Right lobe of liver (tissue), 6 donors: ENCODE measurements at regions not wholly inside any gene's neighbourhood (a gene's known extent, or its start where the extent isn't known, plus 50 kb on each side); places are given as distances from the start of the nearest gene placed in this dataset.
"Not testable (repeated sequence)": the region's sequence is repeated elsewhere in the genome, so short reads cannot be mapped to it uniquely, and the experiment has no call there.

Source experiments
- ATAC-seq, 4 donors: fragments of 200-7000 bp; cut with Tn5 transposase; one replicate each; pipeline ENCODE4 v1.9.1; 2020; ENCODE audit warnings: mild to moderate bottlenecking in 4 of 4, moderate library complexity in 4 of 4
- DNase-seq, 3 donors: peaks; one replicate each; pipeline ENCODE4 v3.0.0-alpha.2; 2020
- H3K27ac ChIP-seq, 3 donors: fragments of 200-600 bp; one replicate each; pipeline ENCODE4 v1.8.0; 2022
- H3K27me3 ChIP-seq, 2 donors: fragments of 200-600 bp; one replicate each; pipeline ENCODE4 v1.8.0; 2022
- H3K36me3 ChIP-seq, 4 donors: fragments of 200-600 bp; sonication (generic) in 1 of 4; one replicate each; pipeline versions ENCODE4 v1.5.1 to v1.8.0; 2017 to 2022; ENCODE audit warnings: control low read depth in 1 of 4
- H3K4me1 ChIP-seq, 4 donors: fragments of 200-600 bp; sonication (generic) in 1 of 4; one replicate each; pipeline versions ENCODE4 v1.5.1 to v1.8.0; 2017 to 2022; ENCODE audit warnings: control low read depth in 1 of 4
- H3K4me3 ChIP-seq, 3 donors: fragments of 200-600 bp; one replicate each; pipeline ENCODE4 v1.8.0; 2022
- H3K9me3 ChIP-seq, 4 donors: fragments of 200-600 bp; sonication (generic) in 1 of 4; one replicate each; pipeline versions ENCODE4 v1.5.1 to v1.8.0; 2017 to 2022; ENCODE audit warnings: control low read depth in 1 of 4
- CTCF ChIP-seq, 4 donors: fragments of 200-600 bp in 3 of 4; fragments of 450-650 bp in 1 of 4; IDR thresholded peaks; one replicate each; pipeline versions ENCODE4 v1.5.1 to v1.8.0; 2016 to 2022; ENCODE audit warnings: antibody characterized with exemption in 4 of 4, mild to moderate bottlenecking in 2 of 4
- POLR2A ChIP-seq: fragments of 450-650 bp; IDR thresholded peaks from one replicate; pipeline ENCODE4 v1.6.1; 2017; ENCODE audit warnings: antibody characterized with exemption, mild to moderate bottlenecking
- WGBS: methylation state at CpG from one replicate; pipeline ENCODE4 v1.1.6; 2018; ENCODE audit warnings: low coverage, low lambda C conversion rate; ENCODE audit not compliant: insufficient coverage; ENCODE audit errors: missing lambda C conversion rate; 5-methylcytosine and 5-hydroxymethylcytosine counted together
- intact Hi-C, 2 donors: fragments of 100-400 bp; cut with DNase I; formaldehyde crosslinking; loops; one replicate each; pipeline versions ENCODE4 v1.11.2 to v1.14.1; 2022
- donor health status: DM: no; HTN: yes; CAD: no.
- donor health status: DM: no; HTN: no; CAD: no.
- donor health status: DM: no; HTN: no; CAD: no.
- donor health status: DM: no; HTN: yes; CAD: no.
- donor health status: DM: no; HTN: yes; CAD: no.

DNA sequence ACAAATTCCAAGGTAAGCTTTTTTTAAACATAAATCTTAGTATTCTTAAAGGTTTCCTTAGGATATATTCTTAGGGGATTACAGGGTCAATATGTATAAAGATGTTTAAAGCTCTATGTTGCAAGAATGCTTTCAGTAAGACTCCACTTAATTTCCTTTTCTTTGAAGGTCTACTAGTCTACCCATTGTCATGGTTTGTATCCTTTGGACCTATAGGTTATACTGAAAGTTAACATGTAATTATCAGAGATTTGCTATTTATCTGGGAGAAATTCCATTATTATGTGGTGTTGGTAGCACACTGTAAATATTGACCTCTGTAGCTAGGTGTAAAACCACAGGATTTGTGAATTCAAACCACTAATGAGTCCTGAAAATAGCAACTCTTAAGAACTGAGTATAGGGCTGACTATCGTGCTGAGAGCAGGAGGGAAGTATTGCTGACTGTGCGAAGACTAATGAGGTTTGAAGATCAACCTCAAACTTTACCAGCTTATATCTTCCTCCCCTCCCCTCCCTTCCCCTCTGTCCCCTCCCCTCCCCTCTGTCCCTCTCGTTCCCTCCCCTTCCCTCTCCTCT, 85.6 kb downstream of the GADD45G start:
- TF ChIP-seq POLR2A = no peak
- TF ChIP-seq CTCF (IDR thresholded peaks at IDR 0.05) = no peak
- intact Hi-C loops = no loop called here
- Histone ChIP-seq H3K4me1 (peaks cover 0 to 18% (median 8%) of the 10 kb centered on the region in 4 donors), H3K36me3 (no peaks in the 10 kb centered on the region), H3K9me3 (no peaks in the 10 kb centered on the region), H3K27me3 (no peaks in the 10 kb centered on the region), H3K27ac (no peak overlapping the region), H3K4me3 (no peak overlapping the region)
- WGBS = 74% methylated on average over 3 of the region's 3 CpGs
- ATAC-seq = no peak
- no peak for DNase-seq

GRCh38 chr9:89695441-89695891, 90.7 kb downstream of the GADD45G start:
- no peak overlapping the region for H3K4me3 ChIP-seq
- H3K4me1 ChIP-seq = peaks cover 0 to 48% (median 26%) of the 10 kb centered on the region in 4 donors
- no peaks in the 10 kb centered on the region for H3K9me3 ChIP-seq
- intact Hi-C loops = no loop called here
- TF ChIP-seq POLR2A (no peak), CTCF (IDR thresholded peaks at IDR 0.05) (no peak)
- no peak for ATAC-seq
- 100% methylated on average over 1 of the region's 5 CpGs for WGBS
- no peak for DNase-seq
- H3K27ac ChIP-seq = peak overlapping the region in 1 of 3 donors; percentile 78
- no peaks in the 10 kb centered on the region for H3K36me3 ChIP-seq
- no peaks in the 10 kb centered on the region for H3K27me3 ChIP-seq

DNA sequence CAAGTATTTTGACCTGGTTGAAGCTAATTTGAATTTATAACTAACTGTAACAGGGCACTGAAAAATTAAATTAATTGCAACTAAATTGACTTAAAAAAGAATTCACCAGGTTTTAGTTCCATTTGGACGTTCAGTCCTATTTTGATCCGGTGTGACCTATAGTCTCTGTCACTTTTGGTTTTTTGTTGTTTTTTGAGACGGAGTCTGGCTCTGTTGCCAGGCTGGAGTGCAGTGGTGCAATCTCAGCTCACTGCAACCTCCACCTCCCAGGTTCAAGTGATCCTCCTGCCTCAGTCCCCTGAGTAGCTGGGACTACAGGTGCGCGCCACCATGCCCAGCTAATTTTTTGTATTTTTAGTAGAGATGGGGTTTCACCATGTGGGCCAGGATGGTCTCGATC, 91.2 kb downstream of the GADD45G start:
- H3K4me3 ChIP-seq, DNase-seq, H3K9me3 ChIP-seq, H3K36me3 ChIP-seq, intact Hi-C loops, H3K27me3 ChIP-seq: not testable (repeated sequence)
- WGBS = 45% methylated on average over 5 of the region's 6 CpGs
- peaks cover 0 to 53% (median 28%) of the 10 kb centered on the region in 4 donors for H3K4me1 ChIP-seq
- peak overlapping the region in 2 of 3 donors; percentile 72 to 78 for H3K27ac ChIP-seq
- ATAC-seq = peak; percentile 33 to 64 (median 51)

GRCh38 chr9:89696780-89697179, 92.0 kb downstream of the GADD45G start:
- TF ChIP-seq CTCF (IDR thresholded peaks at IDR 0.05) (no peak), POLR2A (no peak)
- Histone ChIP-seq H3K4me3 (no peak overlapping the region), H3K27ac (peak overlapping the region in 2 of 3 donors; percentile 72 to 78), H3K36me3 (no peaks in the 10 kb centered on the region), H3K9me3 (no peaks in the 10 kb centered on the region), H3K27me3 (no peaks in the 10 kb centered on the region), H3K4me1 (peaks cover 0 to 58% (median 29%) of the 10 kb centered on the region in 4 donors)
- no CpG with 5 or more reads among the region's 2 CpGs for WGBS
- intact Hi-C loops = no loop called here
- ATAC-seq = peak; percentile 51 to 87 (median 84)
- DNase-seq = peak in 2 of 3 donors; percentile 94 to 95

DNA sequence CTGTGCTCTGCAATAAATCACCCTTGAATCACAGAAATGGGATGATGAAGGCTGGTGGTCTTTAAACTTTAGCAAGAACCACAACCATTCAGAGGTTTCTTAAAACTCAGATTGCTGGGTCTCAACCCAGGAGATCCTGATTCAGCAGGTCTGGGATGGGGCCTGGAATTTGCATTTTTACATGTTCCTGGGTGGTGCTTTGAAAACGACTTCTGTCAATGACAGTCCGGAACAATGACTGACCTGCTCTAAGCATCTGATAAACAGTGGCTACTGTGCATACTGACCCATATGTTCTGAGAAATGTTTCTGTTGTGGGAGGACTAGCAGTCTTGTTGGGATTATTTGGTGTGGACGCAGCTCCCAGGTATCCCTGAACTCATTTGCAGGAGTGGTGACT, 92.7 kb downstream of the GADD45G start:
- Histone ChIP-seq H3K4me3 (no peak overlapping the region), H3K36me3 (no peaks in the 10 kb centered on the region), H3K9me3 (no peaks in the 10 kb centered on the region), H3K4me1 (peaks cover 0 to 66% (median 29%) of the 10 kb centered on the region in 4 donors), H3K27me3 (no peaks in the 10 kb centered on the region), H3K27ac (peak overlapping the region in 2 of 3 donors; percentile 72 to 78)
- TF ChIP-seq POLR2A (no peak), CTCF (IDR thresholded peaks at IDR 0.05) (no peak)
- intact Hi-C loops = no loop called here
- WGBS = 46% methylated on average over 2 of the region's 3 CpGs
- DNase-seq (no peak), ATAC-seq (no peak)
